GM10248 (cell line): ENCODE measurements at regions not wholly inside any gene's neighbourhood (a gene's known extent, or its start where the extent isn't known, plus 50 kb on each side); places are given as distances from the start of the nearest gene placed in this dataset.

Source experiments
- CTCF ChIA-PET: fragments of 300-600 bp; sonication (Branson Sonifier 250); formaldehyde crosslinking; extraction: SDS; loops from one replicate; lab custom pipeline; 2021; ENCODE audit warnings: antibody characterized with exemption; lab: Yijun Ruan, JAX
- POLR2A ChIA-PET: fragments of 350-650 bp; sonication (Branson Sonifier 250); formaldehyde crosslinking; extraction: SDS; loops from one replicate; lab custom pipeline; 2020; ENCODE audit warnings: antibody characterized with exemption; lab: Yijun Ruan, JAX
- DNase-seq: peaks from one replicate; pipeline ENCODE4 v3.0.0; 2012; ENCODE audit errors: extremely low spot score
- CTCF ChIP-seq: IDR thresholded peaks from 2 replicates; pipeline ENCODE4 v1.5.1; 2012; ENCODE audit warnings: mild to moderate bottlenecking, low read depth; ENCODE audit errors: extremely low read depth, missing control alignments, control extremely low read depth

- no peak for DNase-seq
- POLR2A ChIA-PET = no interaction called here
- TF ChIP-seq CTCF = no peak
- CTCF ChIA-PET = no interaction called here
These were observed 558.1 kb downstream of the TBC1D22A start for GRCh38 chr22:47320560-47320959.

- TF ChIP-seq CTCF = no peak
- DNase-seq = no peak
- POLR2A ChIA-PET = no interaction called here
- CTCF ChIA-PET = no interaction called here
These were observed 555.7 kb downstream of the TBC1D22A start for GRCh38 chr22:47318041-47318737.

- no peak for TF ChIP-seq CTCF
- CTCF ChIA-PET = no interaction called here
- POLR2A ChIA-PET = no interaction called here
- no peak for DNase-seq
These were observed 553.5 kb downstream of the TBC1D22A start for GRCh38 chr22:47315862-47316419.

- no peak for DNase-seq
- POLR2A ChIA-PET = no interaction called here
- no peak for TF ChIP-seq CTCF
- CTCF ChIA-PET = no interaction called here
These were observed 548.2 kb downstream of the TBC1D22A start for GRCh38 chr22:47310601-47311000.

- CTCF ChIA-PET = no interaction called here
- no peak for DNase-seq
- POLR2A ChIA-PET = no interaction called here
- no peak for TF ChIP-seq CTCF
These were observed 547.5 kb downstream of the TBC1D22A start for GRCh38 chr22:47309946-47310345.

- ChIA-PET CTCF (no interaction called here), POLR2A (no interaction called here)
- TF ChIP-seq CTCF = no peak
- DNase-seq = no peak
These were observed 547.0 kb downstream of the TBC1D22A start for GRCh38 chr22:47309476-47309875.
